Smooth muscle cell (in vitro differentiated cells): ENCODE measurements at regions not wholly inside any gene's neighbourhood (a gene's known extent, or its start where the extent isn't known, plus 50 kb on each side); places are given as distances from the start of the nearest gene placed in this dataset.

Experiments
- DNase-seq: peaks from one replicate; lab custom pipeline; 2025; ENCODE audit not compliant: unreplicated experiment; lab: John Stamatoyannopoulos, UW
- H2AFZ ChIP-seq: fragments of 200-600 bp; sonication (generic); 2 replicates; pipeline ENCODE4 v1.6.0; 2016; ENCODE audit warnings: antibody characterized with exemption, low read depth, mild to moderate bottlenecking
- H3F3A ChIP-seq: fragments of 200-600 bp; sonication (generic); 2 replicates; pipeline ENCODE4 v1.6.0; 2017; ENCODE audit warnings: antibody characterized with exemption, low read depth
- H3K27ac ChIP-seq: fragments of 200-600 bp; sonication (generic); 2 replicates; pipeline ENCODE4 v1.5.1; 2016; ENCODE audit warnings: low read depth, mild to moderate bottlenecking
- H3K27me3 ChIP-seq: fragments of 200-600 bp; sonication (generic); 2 replicates; pipeline ENCODE4 v1.6.1; 2016; ENCODE audit warnings: low read depth, mild to moderate bottlenecking
- H3K36me3 ChIP-seq: fragments of 200-600 bp; sonication (generic); 2 replicates; pipeline ENCODE4 v1.5.1; 2016; ENCODE audit warnings: low read depth
- H3K4me1 ChIP-seq: fragments of 200-600 bp; sonication (generic); 2 replicates; pipeline ENCODE4 v1.5.1; 2016; ENCODE audit warnings: low read depth
- H3K4me2 ChIP-seq: fragments of 200-600 bp; sonication (generic); 2 replicates; pipeline ENCODE4 v1.6.0; 2016; ENCODE audit warnings: mild to moderate bottlenecking
- H3K4me3 ChIP-seq: fragments of 200-600 bp; sonication (generic); 2 replicates; pipeline ENCODE4 v1.5.1; 2016; ENCODE audit warnings: mild to moderate bottlenecking
- H3K79me2 ChIP-seq: fragments of 200-600 bp; sonication (generic); 2 replicates; pipeline ENCODE4 v1.6.0; 2016; ENCODE audit warnings: low read depth, mild to moderate bottlenecking
- H3K9ac ChIP-seq: fragments of 200-600 bp; sonication (generic); 2 replicates; pipeline ENCODE4 v1.6.0; 2016; ENCODE audit warnings: low read depth
- H3K9me3 ChIP-seq: fragments of 200-600 bp; sonication (generic); replicated peaks from 2 replicates; pipeline ENCODE4 v1.5.1; 2016; ENCODE audit warnings: low read depth
- H4K20me1 ChIP-seq: fragments of 200-600 bp; sonication (generic); 2 replicates; pipeline ENCODE4 v1.6.0; 2016; ENCODE audit warnings: low read depth
- WGBS: methylation state at CpG from one replicate; pipeline ENCODE4 v1.1.7; 2016; ENCODE audit warnings: low lambda C conversion rate; 5-methylcytosine and 5-hydroxymethylcytosine counted together
- TF ChIP-seq, protein P1 (sequence below): fragments of 200-600 bp; sonication (generic); IDR thresholded peaks from 2 replicates; pipeline ENCODE4 v1.5.1; 2017; ENCODE audit warnings: borderline replicate concordance, mild to moderate bottlenecking, antibody characterized with exemption; ENCODE audit not compliant: insufficient read depth, poor library complexity, severe bottlenecking

DNA sequence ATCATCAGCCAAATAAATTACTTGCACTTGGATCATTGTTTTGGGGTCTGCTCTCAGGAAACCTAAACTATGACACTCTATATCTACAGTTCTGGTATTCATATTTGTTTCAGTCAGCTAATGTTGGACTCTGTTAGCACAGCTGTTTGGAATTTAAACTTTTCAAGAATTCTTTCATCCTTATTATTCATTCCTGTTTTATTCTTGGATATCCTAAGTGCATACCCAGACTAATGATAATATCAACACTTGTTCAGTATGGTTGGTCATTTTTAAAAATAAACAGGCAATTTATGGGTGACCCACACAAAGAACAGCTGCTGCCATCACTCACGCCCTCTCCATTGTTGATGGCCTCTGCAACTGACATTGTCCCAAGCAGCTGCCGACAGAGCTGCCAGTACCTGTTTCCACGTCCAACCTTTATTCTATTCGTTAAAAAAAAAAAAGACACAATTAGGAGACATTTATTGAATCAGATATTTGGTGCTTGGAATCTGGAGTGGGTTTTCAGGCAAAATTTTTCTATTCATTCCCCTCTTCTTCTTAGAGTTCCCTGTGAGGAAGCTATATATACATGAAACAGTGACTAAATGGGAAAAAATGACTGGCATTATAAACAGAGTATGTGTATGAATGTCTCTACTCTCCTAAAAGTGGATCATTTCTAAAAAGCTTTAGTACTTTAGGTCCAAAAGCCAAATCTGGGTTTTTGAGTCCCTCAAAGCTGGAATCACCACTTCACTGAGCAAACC lies 252.1 kb upstream of the NAV3 start:
- Histone ChIP-seq H3K4me3 (no peak overlapping the region), H3K79me2 (no peaks in the 10 kb centered on the region), H3F3A (no peaks in the 10 kb centered on the region), H4K20me1 (no peaks in the 10 kb centered on the region), H3K4me2 (peak overlapping the region; percentile 64), H3K9ac (no peak overlapping the region), H2AFZ (no peak overlapping the region), H3K4me1 (peaks cover 8% of the 10 kb centered on the region), H3K9me3 (no peaks in the 10 kb centered on the region), H3K36me3 (no peaks in the 10 kb centered on the region), H3K27ac (peak overlapping the region; percentile 64), H3K27me3 (no peaks in the 10 kb centered on the region)
- DNase-seq: no peak
- WGBS: 75% methylated on average over 4 of the region's 4 CpGs
- TF ChIP-seq, protein P1, sequence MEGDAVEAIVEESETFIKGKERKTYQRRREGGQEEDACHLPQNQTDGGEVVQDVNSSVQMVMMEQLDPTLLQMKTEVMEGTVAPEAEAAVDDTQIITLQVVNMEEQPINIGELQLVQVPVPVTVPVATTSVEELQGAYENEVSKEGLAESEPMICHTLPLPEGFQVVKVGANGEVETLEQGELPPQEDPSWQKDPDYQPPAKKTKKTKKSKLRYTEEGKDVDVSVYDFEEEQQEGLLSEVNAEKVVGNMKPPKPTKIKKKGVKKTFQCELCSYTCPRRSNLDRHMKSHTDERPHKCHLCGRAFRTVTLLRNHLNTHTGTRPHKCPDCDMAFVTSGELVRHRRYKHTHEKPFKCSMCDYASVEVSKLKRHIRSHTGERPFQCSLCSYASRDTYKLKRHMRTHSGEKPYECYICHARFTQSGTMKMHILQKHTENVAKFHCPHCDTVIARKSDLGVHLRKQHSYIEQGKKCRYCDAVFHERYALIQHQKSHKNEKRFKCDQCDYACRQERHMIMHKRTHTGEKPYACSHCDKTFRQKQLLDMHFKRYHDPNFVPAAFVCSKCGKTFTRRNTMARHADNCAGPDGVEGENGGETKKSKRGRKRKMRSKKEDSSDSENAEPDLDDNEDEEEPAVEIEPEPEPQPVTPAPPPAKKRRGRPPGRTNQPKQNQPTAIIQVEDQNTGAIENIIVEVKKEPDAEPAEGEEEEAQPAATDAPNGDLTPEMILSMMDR: no peak

DNA sequence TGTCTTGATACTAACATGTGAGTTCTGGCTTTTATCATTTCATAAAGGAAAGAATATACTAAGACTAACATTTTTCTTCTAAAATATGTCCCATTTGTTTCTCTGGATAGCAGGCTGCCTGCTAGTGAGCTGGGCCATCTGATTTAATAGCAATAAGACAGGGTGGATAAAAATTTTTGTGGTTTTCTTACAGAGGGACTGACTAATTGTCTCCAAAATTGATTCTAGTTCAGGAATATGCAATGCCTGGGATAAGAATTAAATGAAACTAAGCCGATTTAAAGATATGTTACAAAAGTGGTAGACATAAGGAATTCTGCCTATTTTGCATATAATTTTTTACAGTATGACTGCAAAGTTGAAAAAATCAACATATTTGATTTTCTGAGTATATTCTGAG lies 252.9 kb upstream of the NAV3 start:
- H4K20me1 ChIP-seq: no peaks in the 10 kb centered on the region
- no peaks in the 10 kb centered on the region for H3K27me3 ChIP-seq
- no peaks in the 10 kb centered on the region for H3K36me3 ChIP-seq
- no peak overlapping the region for H2AFZ ChIP-seq
- DNase-seq: no peak
- no peaks in the 10 kb centered on the region for H3K9me3 ChIP-seq
- no peak overlapping the region for H3K9ac ChIP-seq
- H3K27ac ChIP-seq: peak overlapping the region; percentile 64
- TF ChIP-seq, protein P1: no peak
- peaks cover 8% of the 10 kb centered on the region for H3K4me1 ChIP-seq
- no peak overlapping the region for H3K4me3 ChIP-seq
- H3K4me2 ChIP-seq: peak overlapping the region; percentile 64
- no peaks in the 10 kb centered on the region for H3K79me2 ChIP-seq
- no peaks in the 10 kb centered on the region for H3F3A ChIP-seq
- WGBS: 67% methylated on average over 1 of the region's 1 CpG

DNA sequence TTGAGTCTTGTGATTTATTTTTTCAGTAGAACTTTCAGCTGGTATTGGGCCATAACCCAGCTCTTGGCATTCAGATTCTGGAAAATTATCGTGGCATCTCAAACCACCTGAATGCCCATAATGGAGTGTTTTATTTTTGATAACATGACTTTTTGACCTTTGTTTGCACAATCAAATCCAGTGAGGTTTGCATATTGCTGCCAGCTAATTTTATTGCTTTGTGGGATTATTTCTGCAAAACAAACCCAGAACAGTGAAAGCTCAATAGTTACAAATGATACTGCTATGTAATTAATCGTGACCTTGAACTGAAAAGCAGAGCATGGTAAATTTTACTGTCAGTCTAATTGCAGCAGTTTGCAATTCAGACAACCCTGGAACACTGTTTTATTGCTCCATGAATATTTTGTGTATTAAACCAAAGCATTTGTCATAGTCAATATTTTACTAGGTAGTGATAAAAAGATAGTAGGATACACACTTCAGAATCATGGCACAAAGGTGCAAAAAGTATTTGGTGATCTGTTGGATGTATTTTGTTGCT lies 255.2 kb upstream of the NAV3 start:
- Histone ChIP-seq H3K4me1 (peaks cover 8% of the 10 kb centered on the region), H3K27ac (no peak overlapping the region), H3F3A (no peaks in the 10 kb centered on the region), H3K36me3 (no peaks in the 10 kb centered on the region), H3K9ac (no peak overlapping the region), H3K9me3 (no peaks in the 10 kb centered on the region), H4K20me1 (no peaks in the 10 kb centered on the region), H2AFZ (no peak overlapping the region), H3K4me3 (no peak overlapping the region), H3K4me2 (no peak overlapping the region), H3K27me3 (no peaks in the 10 kb centered on the region), H3K79me2 (no peaks in the 10 kb centered on the region)
- no peak for DNase-seq
- 88% methylated on average over 2 of the region's 2 CpGs for WGBS
- TF ChIP-seq, protein P1: no peak

DNA sequence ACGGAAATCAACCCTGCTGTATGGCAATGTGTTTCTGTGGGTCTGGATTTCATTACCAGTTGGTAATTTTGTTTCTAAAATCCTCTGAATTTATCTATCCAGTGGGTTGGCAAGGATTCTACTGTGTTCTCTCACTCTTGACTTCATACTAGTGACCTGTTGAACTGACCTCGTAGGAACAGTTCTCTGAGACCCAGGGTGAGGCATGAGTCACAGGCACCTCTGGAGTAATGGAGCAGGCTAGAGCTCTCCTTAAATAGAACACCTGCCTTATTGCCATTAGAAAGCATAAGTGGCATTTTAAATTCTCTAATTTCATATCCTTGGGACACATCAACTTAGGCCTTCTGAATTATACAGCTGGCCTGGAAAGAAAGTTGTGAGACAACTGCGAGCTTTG lies 258.3 kb upstream of the NAV3 start:
- Histone ChIP-seq H2AFZ (no peak overlapping the region), H4K20me1 (no peaks in the 10 kb centered on the region), H3K9ac (no peak overlapping the region), H3K27me3 (peaks cover 8% of the 10 kb centered on the region), H3K4me2 (no peak overlapping the region), H3K9me3 (no peaks in the 10 kb centered on the region), H3K36me3 (no peaks in the 10 kb centered on the region), H3K4me3 (no peak overlapping the region), H3F3A (no peaks in the 10 kb centered on the region), H3K4me1 (no peaks in the 10 kb centered on the region), H3K79me2 (no peaks in the 10 kb centered on the region), H3K27ac (no peak overlapping the region)
- DNase-seq: no peak
- WGBS: 92% methylated on average over 3 of the region's 3 CpGs
- TF ChIP-seq, protein P1: no peak
